ENCODE measurements at regions not wholly inside any gene's neighbourhood (a gene's known extent, or its start where the extent isn't known, plus 50 kb on each side); places are given as distances from the start of the nearest gene placed in this dataset.

GRCh38 chr3:104746056-104746455, 620.7 kb upstream of the ALCAM start:
- Mint-ChIP-seq H3K27ac (no peak overlapping the region), H3K4me1 (peaks cover 0 to 2% of the 10 kb centered on the region in 2 experiments; a peak in 1 of 4 replicates)
- no peak overlapping the region for H2AK5ac ChIP-seq (ENCODE audit: insufficient read length, low read length)

More at GRCh38 chr3:104746056-104746455, 620.7 kb upstream of the ALCAM start:
- Histone ChIP-seq H3K79me1 (ENCODE audit: insufficient read depth, low read depth, low read length, poor library complexity, severe bottlenecking) (no peaks in the 10 kb centered on the region), H2AFZ (ENCODE audit: low read length) (no peak overlapping the region), H2BK15ac (ENCODE audit: low read depth, low read length) (no peak overlapping the region), H3K79me2 (ENCODE audit: insufficient read depth, low read length) (no peaks in the 10 kb centered on the region), H4K20me1 (ENCODE audit: control insufficient read depth, insufficient read depth, insufficient read length) (no peaks in the 10 kb centered on the region), H3K27me3 (ENCODE audit: insufficient read depth, low read length) (no peaks in the 10 kb centered on the region), H3K4ac (ENCODE audit: low read depth, low read length) (no peak overlapping the region), H4K91ac (ENCODE audit: insufficient read length, low read depth, low read length) (no peak overlapping the region), H4K5ac (ENCODE audit: insufficient read length, low read depth, low read length) (no peak overlapping the region), H2BK120ac (ENCODE audit: low read depth, low read length, poor library complexity, severe bottlenecking) (no peak overlapping the region), H3K23ac (ENCODE audit: insufficient read length, low read depth, low read length) (no peak overlapping the region), H2BK12ac (ENCODE audit: insufficient read length, low read depth, low read length) (no peak overlapping the region), H3K4me2 (ENCODE audit: insufficient read depth, insufficient read length, low read length) (no peak overlapping the region), H4K8ac (replicated peaks; ENCODE audit: insufficient read length, low read depth, low read length) (no peak overlapping the region), H3K4me1 (ENCODE audit: insufficient read depth, low read length) (no peaks in the 10 kb centered on the region), H3K56ac (ENCODE audit: insufficient read length, low read depth, low read length) (no peak overlapping the region), H3K9me3 (ENCODE audit: control insufficient read depth, low read depth, low read length) (no peaks in the 10 kb centered on the region), H3K27ac (ENCODE audit: insufficient read length, low read depth, low read length) (no peak overlapping the region), H3K18ac (ENCODE audit: insufficient read length, low read depth, low read length) (no peak overlapping the region), H3K23me2 (ENCODE audit: insufficient read length, low read depth, low read length, poor library complexity, severe bottlenecking) (no peaks in the 10 kb centered on the region), H3K9ac (ENCODE audit: extremely low read depth, insufficient read length, low read length) (no peak overlapping the region), H2BK20ac (ENCODE audit: low read depth, low read length, poor library complexity, severe bottlenecking) (no peak overlapping the region), H3K14ac (ENCODE audit: insufficient read depth, low read length) (no peak overlapping the region), H3T11ph (ENCODE audit: low read length) (no peak overlapping the region), H2BK5ac (ENCODE audit: insufficient read length, low read length) (no peak overlapping the region)
- H3K27me3 Mint-ChIP-seq (ENCODE audit: low read depth) = no peaks in the 10 kb centered on the region
- TF ChIP-seq CTCF (conservative IDR thresholded peaks at IDR 0.05) = no peak
- no peak overlapping the region for H3K4me3 Mint-ChIP-seq
- H3K9me3 Mint-ChIP-seq = no peaks in the 10 kb centered on the region
- no peaks in the 10 kb centered on the region; a peak in 1 of 7 replicates for H3K36me3 Mint-ChIP-seq (ENCODE audit: insufficient read depth in 1 of 3, low read depth in 3 of 3)
- no peak for DNase-seq
